PC-9 (cell line): ENCODE measurements at regions not wholly inside any gene's neighbourhood (a gene's known extent, or its start where the extent isn't known, plus 50 kb on each side); places are given as distances from the start of the nearest gene placed in this dataset.

Experiments used
- EZH2 ChIP-seq: fragments of 200-600 bp; sonication (generic); IDR thresholded peaks from 2 replicates; pipeline ENCODE4 v1.8.0; 2017; ENCODE audit warnings: antibody characterized with exemption, low read depth
- TF ChIP-seq, protein P1 (sequence below): fragments of 200-600 bp; sonication (generic); conservative IDR thresholded peaks from 2 replicates; pipeline ENCODE4 v1.6.1; 2017; ENCODE audit warnings: mixed run types, antibody characterized with exemption, mild to moderate bottlenecking, moderate library complexity

- TF ChIP-seq, protein P1, sequence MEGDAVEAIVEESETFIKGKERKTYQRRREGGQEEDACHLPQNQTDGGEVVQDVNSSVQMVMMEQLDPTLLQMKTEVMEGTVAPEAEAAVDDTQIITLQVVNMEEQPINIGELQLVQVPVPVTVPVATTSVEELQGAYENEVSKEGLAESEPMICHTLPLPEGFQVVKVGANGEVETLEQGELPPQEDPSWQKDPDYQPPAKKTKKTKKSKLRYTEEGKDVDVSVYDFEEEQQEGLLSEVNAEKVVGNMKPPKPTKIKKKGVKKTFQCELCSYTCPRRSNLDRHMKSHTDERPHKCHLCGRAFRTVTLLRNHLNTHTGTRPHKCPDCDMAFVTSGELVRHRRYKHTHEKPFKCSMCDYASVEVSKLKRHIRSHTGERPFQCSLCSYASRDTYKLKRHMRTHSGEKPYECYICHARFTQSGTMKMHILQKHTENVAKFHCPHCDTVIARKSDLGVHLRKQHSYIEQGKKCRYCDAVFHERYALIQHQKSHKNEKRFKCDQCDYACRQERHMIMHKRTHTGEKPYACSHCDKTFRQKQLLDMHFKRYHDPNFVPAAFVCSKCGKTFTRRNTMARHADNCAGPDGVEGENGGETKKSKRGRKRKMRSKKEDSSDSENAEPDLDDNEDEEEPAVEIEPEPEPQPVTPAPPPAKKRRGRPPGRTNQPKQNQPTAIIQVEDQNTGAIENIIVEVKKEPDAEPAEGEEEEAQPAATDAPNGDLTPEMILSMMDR: no peak
- TF ChIP-seq EZH2: no peak
Observed at GRCh38 chr18:73419531-73419930, 551.7 kb upstream of the NETO1 start.
